HCT116 (cell line): ENCODE measurements at regions not wholly inside any gene's neighbourhood (a gene's known extent, or its start where the extent isn't known, plus 50 kb on each side); places are given as distances from the start of the nearest gene placed in this dataset.

Experiments used
- ATAC-seq: fragments of 200-7000 bp; cut with Tn5 transposase; 2 replicates; pipeline ENCODE4 v1.9.1; 2020; ENCODE audit warnings: mild to moderate bottlenecking, moderate library complexity
- BruUV-seq: library from RNA; stranded (reverse); fragments of 400-500 nt; replicated peaks from 2 replicates; lab custom pipeline; 2021; lab: Mats Ljungman, UMichigan
- CTCF ChIA-PET: fragments of 300-600 bp; sonication (Branson Sonifier 250); formaldehyde crosslinking; loops from one replicate; lab custom pipeline; 2021; ENCODE audit warnings: antibody characterized with exemption; lab: Charles Lee
- POLR2A ChIA-PET: fragments of 300-600, 350-600 bp; sonication (Branson Sonifier 250); formaldehyde crosslinking; loops from one replicate; lab custom pipeline; 2021; ENCODE audit warnings: antibody characterized with exemption; lab: Charles Lee
- RAD21 ChIA-PET, 2 experiments: fragments of 300-600 bp; sonication (Branson Sonifier 250); formaldehyde crosslinking; loops; one replicate each; lab custom pipeline; 2023; ENCODE audit warnings: low total read pairs in 2 of 2; ENCODE audit not compliant: uncharacterized antibody in 2 of 2, unreplicated experiment in 2 of 2, low non-redundant PET in 1 of 2; lab: Charles Lee
- DNase-seq: peaks from one replicate; pipeline ENCODE4 v3.0.0-alpha.2; 2010; ENCODE audit warnings: low read depth, low spot score
- H2AFZ ChIP-seq: fragments of 200-600 bp; shearing (Covaris generic), sonication (generic); 2 replicates; pipeline ENCODE4 v1.6.1; 2017; ENCODE audit warnings: low read depth, mixed run types, mixed read lengths, antibody characterized with exemption, low read length; ENCODE audit not compliant: poor library complexity, severe bottlenecking
- H3K27ac ChIP-seq: 2 replicates; pipeline ENCODE4 v1.5.1; 2012; ENCODE audit warnings: low read depth, low read length
- H3K27me3 ChIP-seq: fragments of 200-600 bp; sonication (generic); 2 replicates; pipeline ENCODE4 v1.6.1; 2016; ENCODE audit warnings: mixed run types, low read length, mixed read lengths; ENCODE audit not compliant: insufficient read depth
- H3K36me3 ChIP-seq, 2 experiments: fragments of 200-500 bp in 1 of 2; fragments of 200-600 bp in 1 of 2; sonication (Bioruptor generic) in 1 of 2; sonication (generic) in 1 of 2; 2 replicates each; pipeline versions ENCODE4 v1.5.1 to v1.6.1; 2014 to 2016; ENCODE audit warnings: low read length in 2 of 2, inconsistent platforms in 1 of 2, mixed read lengths in 1 of 2, mixed run types in 1 of 2; ENCODE audit not compliant: insufficient read depth in 2 of 2, control insufficient read depth in 1 of 2
- H3K4me1 ChIP-seq, 2 experiments: fragments of 200-600 bp in 1 of 2; sonication (generic) in 1 of 2; 2 replicates each; pipeline versions ENCODE4 v1.5.1 to v1.6.1; 2012 to 2017; ENCODE audit warnings: low read length in 2 of 2, inconsistent platforms in 1 of 2, mild to moderate bottlenecking in 1 of 2, mixed read lengths in 1 of 2, mixed run types in 1 of 2, moderate library complexity in 1 of 2; ENCODE audit not compliant: insufficient read depth in 2 of 2, control insufficient read depth in 1 of 2
- H3K4me2 ChIP-seq: fragments of 200-600 bp; sonication (generic); 2 replicates; pipeline ENCODE4 v1.6.1; 2017; ENCODE audit warnings: mixed run types, low read length, mixed read lengths
- H3K4me3 ChIP-seq, 2 experiments: fragments of 200-600 bp in 1 of 2; sonication (generic) in 1 of 2; replicated peaks in 1 of 2; 2 replicates each; pipeline ENCODE4 v1.5.1; 2011 to 2016; ENCODE audit warnings: low read length in 2 of 2, control low read depth in 1 of 2, low read depth in 1 of 2, mild to moderate bottlenecking in 1 of 2, mixed read lengths in 1 of 2, mixed run types in 1 of 2
- H3K79me2 ChIP-seq: fragments of 200-600 bp; sonication (generic); 2 replicates; pipeline ENCODE4 v1.6.1; 2017; ENCODE audit warnings: mild to moderate bottlenecking, mixed run types, low read length, moderate library complexity, mixed read lengths; ENCODE audit not compliant: insufficient read depth
- H3K9ac ChIP-seq: fragments of 200-600 bp; sonication (generic); 2 replicates; pipeline ENCODE4 v1.6.1; 2016; ENCODE audit warnings: low read length, mixed read lengths
- H3K9me2 ChIP-seq: fragments of 200-600 bp; sonication (generic), shearing (Covaris generic); 2 replicates; pipeline ENCODE4 v1.6.1; 2017; ENCODE audit warnings: mixed run types, mild to moderate bottlenecking, moderate library complexity; ENCODE audit not compliant: insufficient read depth
- H3K9me3 ChIP-seq, 2 experiments: fragments of 200-500 bp in 1 of 2; fragments of 200-600 bp in 1 of 2; sonication (Bioruptor generic) in 1 of 2; sonication (generic) in 1 of 2; 2 replicates each; pipeline ENCODE4 v1.6.1; 2014 to 2017; ENCODE audit warnings: low read length in 2 of 2, mixed read lengths in 2 of 2, inconsistent platforms in 1 of 2, low read depth in 1 of 2, mild to moderate bottlenecking in 1 of 2, mixed run types in 1 of 2, moderate library complexity in 1 of 2; ENCODE audit not compliant: control insufficient read depth in 1 of 2, insufficient read depth in 1 of 2
- H4K20me1 ChIP-seq: fragments of 200-600 bp; sonication (generic), shearing (Covaris generic); 2 replicates; pipeline ENCODE4 v1.6.1; 2017; ENCODE audit warnings: mixed run types, mild to moderate bottlenecking, moderate library complexity; ENCODE audit not compliant: insufficient read depth
- ATF3 ChIP-seq: IDR thresholded peaks from 2 replicates; pipeline ENCODE4 v1.6.1; 2012
- EZH2 ChIP-seq: fragments of 200-600 bp; sonication (generic); IDR thresholded peaks from 2 replicates; pipeline ENCODE4 v1.6.1; 2017; ENCODE audit warnings: antibody characterized with exemption, mixed run types
- EZH2phosphoT487 ChIP-seq: fragments of 200-600 bp; IDR thresholded peaks from 2 replicates; pipeline ENCODE4 v1.6.1; 2018; ENCODE audit warnings: antibody characterized with exemption, borderline replicate concordance
- FOSL1 ChIP-seq: IDR thresholded peaks from 2 replicates; pipeline ENCODE4 v1.6.1; 2012; ENCODE audit warnings: low read depth
- POLR2A ChIP-seq: IDR thresholded peaks from 2 replicates; pipeline ENCODE4 v1.7.0; 2011; ENCODE audit warnings: borderline replicate concordance; ENCODE audit not compliant: insufficient read depth, insufficient read length; ENCODE audit errors: extremely low read depth
- SIN3A ChIP-seq: IDR thresholded peaks from 2 replicates; pipeline ENCODE4 v1.6.1; 2012; ENCODE audit warnings: low read depth
- SP1 ChIP-seq: IDR thresholded peaks from 2 replicates; pipeline ENCODE4 v1.6.1; 2012; ENCODE audit warnings: low read depth
- SRF ChIP-seq: IDR thresholded peaks from 2 replicates; pipeline ENCODE4 v1.6.1; 2012; ENCODE audit warnings: low read depth
- ZBTB33 ChIP-seq: IDR thresholded peaks from 2 replicates; pipeline ENCODE4 v1.6.1; 2011; ENCODE audit warnings: mild to moderate bottlenecking, low read length, moderate library complexity; ENCODE audit not compliant: insufficient replicate concordance; ENCODE audit errors: extremely low read depth
- ZFX ChIP-seq: fragments of 450-650 bp; IDR thresholded peaks from 2 replicates; pipeline ENCODE4 v1.6.1; 2017
- ZNF274 ChIP-seq: fragments of 200-500 bp; sonication (Bioruptor generic); IDR thresholded peaks from 2 replicates; pipeline ENCODE4 v1.6.1; 2014; ENCODE audit warnings: mild to moderate bottlenecking, low read depth, low read length, inconsistent platforms
- intact Hi-C: fragments of 100-400 bp; cut with micrococcal nuclease; formaldehyde crosslinking; loops from 2 replicates; pipeline ENCODE4 v1.10.0; 2022

GRCh38 chr3:6095006-6095405 lies 765.9 kb upstream of the GRM7 start:
- Histone ChIP-seq H3K9me2 (no peaks in the 10 kb centered on the region), H4K20me1 (no peaks in the 10 kb centered on the region), H3K4me3 (no peak overlapping the region), H2AFZ (no peak overlapping the region), H3K9me3 (no peaks in the 10 kb centered on the region), H3K36me3 (no peaks in the 10 kb centered on the region), H3K27ac (no peak overlapping the region), H3K27me3 (no peaks in the 10 kb centered on the region), H3K4me2 (no peak overlapping the region), H3K4me1 (no peaks in the 10 kb centered on the region), H3K79me2 (no peaks in the 10 kb centered on the region), H3K9ac (no peak overlapping the region)
- RAD21 ChIA-PET: no interaction called here
- POLR2A ChIA-PET: no interaction called here
- intact Hi-C loops: no loop called here
- no peak for ATAC-seq
- CTCF ChIA-PET: no interaction called here
- TF ChIP-seq EZH2phosphoT487: no peak
- no TSS peak for BruUV-seq
- DNase-seq: no peak

GRCh38 chr3:6097021-6097420 lies 763.9 kb upstream of the GRM7 start:
- no peak overlapping the region for H3K4me3 ChIP-seq
- no peak overlapping the region for H3K9ac ChIP-seq
- H3K36me3 ChIP-seq: no peaks in the 10 kb centered on the region
- H3K27ac ChIP-seq: no peak overlapping the region
- no peak for ATAC-seq
- BruUV-seq: no TSS peak
- no peak for TF ChIP-seq SIN3A
- no peak for TF ChIP-seq ZFX
- no peak for TF ChIP-seq ZBTB33
- no peak for TF ChIP-seq EZH2phosphoT487
- no peak for TF ChIP-seq POLR2A
- TF ChIP-seq FOSL1: no peak
- TF ChIP-seq SRF: no peak
- TF ChIP-seq ATF3: no peak
- no peak for TF ChIP-seq EZH2
- no peak for TF ChIP-seq SP1
- no peak for TF ChIP-seq ZNF274
- DNase-seq: no peak
- no peaks in the 10 kb centered on the region for H3K4me1 ChIP-seq
- no peaks in the 10 kb centered on the region for H3K9me3 ChIP-seq
- no peak overlapping the region for H2AFZ ChIP-seq
- POLR2A ChIA-PET: no interaction called here
- RAD21 ChIA-PET: no interaction called here
- no peak overlapping the region for H3K4me2 ChIP-seq
- no peaks in the 10 kb centered on the region for H3K79me2 ChIP-seq
- no peaks in the 10 kb centered on the region for H3K9me2 ChIP-seq
- no peaks in the 10 kb centered on the region for H3K27me3 ChIP-seq
- CTCF ChIA-PET: no interaction called here
- intact Hi-C loops: no loop called here
- no peaks in the 10 kb centered on the region for H4K20me1 ChIP-seq
